SKM-1 treated with dmso at 0.1 percent for 144 hours (cell line): ENCODE measurements at regions not wholly inside any gene's neighbourhood (a gene's known extent, or its start where the extent isn't known, plus 50 kb on each side); places are given as distances from the start of the nearest gene placed in this dataset.
"Not testable (repeated sequence)": the region's sequence is repeated elsewhere in the genome, so short reads cannot be mapped to it uniquely, and the experiment has no call there.

Experiments
- DNase-seq: peaks from one replicate; lab custom pipeline; 2025; ENCODE audit not compliant: unreplicated experiment; lab: John Stamatoyannopoulos, UW

- DNase-seq, result not testable (repeated sequence)
These were observed 66.9 kb upstream of the COL5A1 start for GRCh38 chr9:134574686-134575085.

- no peak for DNase-seq
These were observed 66.3 kb upstream of the COL5A1 start for GRCh38 chr9:134575103-134575900.

GRCh38 chr9:134575901-134576176, 65.8 kb upstream of the COL5A1 start:
- DNase-seq, result no peak

- DNase-seq, result no peak
These were observed 56.5 kb upstream of the COL5A1 start for GRCh38 chr9:134585021-134585561.

- DNase-seq, result no peak
These were observed 55.6 kb upstream of the COL5A1 start for GRCh38 chr9:134585746-134586706.

GRCh38 chr9:134589748-134590147, 51.9 kb upstream of the COL5A1 start:
- no peak for DNase-seq

- no peak for DNase-seq
These were observed 51.1 kb upstream of the COL5A1 start for GRCh38 chr9:134590240-134591081.

GRCh38 chr9:134591082-134591571, 50.5 kb upstream of the COL5A1 start:
- DNase-seq, result no peak

GRCh38 chr9:134591573-134591981, 50.0 kb upstream of the COL5A1 start:
- no peak for DNase-seq
